ENCODE measurements at regions not wholly inside any gene's neighbourhood (a gene's known extent, or its start where the extent isn't known, plus 50 kb on each side); places are given as distances from the start of the nearest gene placed in this dataset.

DNA sequence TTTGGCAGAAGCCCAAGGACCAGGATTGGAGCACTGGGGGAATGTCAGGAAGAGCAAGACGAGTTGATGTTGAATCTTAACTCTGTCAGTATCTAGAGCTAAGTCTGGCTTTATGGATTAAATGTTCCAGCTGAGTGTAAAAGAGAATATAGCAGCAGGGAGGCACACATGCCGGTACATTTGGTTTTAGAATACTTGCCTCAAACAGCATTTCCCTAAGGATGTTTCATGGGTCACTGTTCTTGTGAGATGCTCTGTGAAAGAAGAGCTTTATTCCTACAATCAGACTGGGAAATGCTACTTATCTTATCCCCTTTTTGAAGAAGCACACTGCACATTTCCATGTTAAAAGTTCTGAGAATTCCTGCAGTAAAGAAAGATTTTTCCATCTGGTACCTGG lies 440.3 kb upstream of the B3GALT2 start:
- TF ChIP-seq POLR2AphosphoS5 (IDR thresholded peaks at IDR 0.05; ENCODE audit: low read depth, low read length): no peak
- TF ChIP-seq POLR2A (IDR thresholded peaks at IDR 0.05; ENCODE audit: low read depth, low read length): no peak
- no peak for TF ChIP-seq TAF1 (IDR thresholded peaks at IDR 0.05; ENCODE audit: low read depth, low read length)
- TF ChIP-seq SPI1 (IDR thresholded peaks at IDR 0.05; ENCODE audit: low read depth, low read length): no peak
- no peak for TF ChIP-seq PAX5 (IDR thresholded peaks at IDR 0.05; ENCODE audit: insufficient read depth, low read length, severe bottlenecking)
- TF ChIP-seq POU2F2 (IDR thresholded peaks at IDR 0.05; ENCODE audit: low read depth, low read length): no peak
